ENCODE measurements at regions not wholly inside any gene's neighbourhood (a gene's known extent, or its start where the extent isn't known, plus 50 kb on each side); places are given as distances from the start of the nearest gene placed in this dataset.
"Not testable (repeated sequence)": the region's sequence is repeated elsewhere in the genome, so short reads cannot be mapped to it uniquely, and the experiment has no call there.

DNA sequence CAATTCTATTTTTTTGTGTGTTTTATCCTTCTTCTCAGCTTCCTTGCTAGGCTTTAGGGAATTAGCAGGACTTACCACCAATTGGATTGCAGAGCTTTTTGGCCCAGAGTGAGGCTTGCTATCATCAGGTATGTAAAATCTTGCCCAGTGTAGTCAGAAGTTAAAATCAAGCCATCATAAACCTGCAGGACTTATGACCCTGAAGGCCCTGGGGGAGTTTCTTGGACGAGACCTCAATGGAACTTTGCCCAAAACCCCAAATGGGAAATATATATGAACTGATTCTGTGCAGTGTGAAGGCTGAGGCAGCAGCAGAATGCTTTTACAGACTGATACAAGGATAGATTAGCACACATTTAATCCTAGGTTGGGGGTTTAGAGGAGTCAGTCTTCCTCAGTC is 287.0 kb downstream of the SH3GL2 start:
- no peak overlapping the region for H3K4me3 ChIP-seq (ENCODE audit: low read length)
- no peaks in the 10 kb centered on the region for H3K27me3 ChIP-seq (ENCODE audit: control insufficient read depth, insufficient read depth, low read length)
- H3K9me3 ChIP-seq (ENCODE audit: control insufficient read depth, low read depth, low read length): no peaks in the 10 kb centered on the region

DNA sequence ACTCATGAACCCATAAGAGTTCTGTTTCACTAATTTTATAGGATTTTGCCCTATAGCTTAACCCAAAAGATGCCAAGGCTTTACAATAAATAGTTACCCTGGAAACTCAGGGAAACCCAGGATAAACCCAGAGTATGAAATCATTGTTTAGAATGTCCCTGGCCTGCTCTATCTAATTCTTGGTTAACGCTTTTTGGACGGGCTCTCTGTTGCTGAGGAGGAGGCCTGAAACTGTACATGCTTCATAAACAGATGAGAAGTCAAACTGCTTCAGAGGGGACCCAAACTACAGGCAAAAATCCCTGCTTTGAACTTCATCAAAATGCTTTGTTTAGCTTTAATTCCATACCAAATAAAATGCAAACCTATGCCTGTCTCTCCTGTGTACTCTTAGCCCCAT is 291.9 kb downstream of the SH3GL2 start:
- no peak overlapping the region for H3K9ac ChIP-seq (ENCODE audit: low read length)
- H3K27me3 ChIP-seq (ENCODE audit: control insufficient read depth, insufficient read depth, low read length): no peaks in the 10 kb centered on the region
- no peaks in the 10 kb centered on the region for H3K4me1 ChIP-seq (ENCODE audit: control insufficient read depth, low read depth, low read length)
- H3K9me3 ChIP-seq (ENCODE audit: control insufficient read depth, low read depth, low read length): no peaks in the 10 kb centered on the region
- H3K4me3 ChIP-seq (ENCODE audit: low read length): no peak overlapping the region
- H3K36me3 ChIP-seq (ENCODE audit: control insufficient read depth, low read depth, low read length): no peaks in the 10 kb centered on the region
- H3K27ac ChIP-seq (ENCODE audit: low read length): no peak overlapping the region

More for the DNA sequence above, 287.0 kb downstream of the SH3GL2 start:
- Histone ChIP-seq H3K36me3 (ENCODE audit: control insufficient read depth, low read depth, low read length) (no peaks in the 10 kb centered on the region), H3K4me1 (ENCODE audit: control insufficient read depth, low read depth, low read length) (no peaks in the 10 kb centered on the region), H3K27ac (ENCODE audit: low read length) (no peak overlapping the region), H3K9ac (ENCODE audit: low read length) (no peak overlapping the region)

DNA sequence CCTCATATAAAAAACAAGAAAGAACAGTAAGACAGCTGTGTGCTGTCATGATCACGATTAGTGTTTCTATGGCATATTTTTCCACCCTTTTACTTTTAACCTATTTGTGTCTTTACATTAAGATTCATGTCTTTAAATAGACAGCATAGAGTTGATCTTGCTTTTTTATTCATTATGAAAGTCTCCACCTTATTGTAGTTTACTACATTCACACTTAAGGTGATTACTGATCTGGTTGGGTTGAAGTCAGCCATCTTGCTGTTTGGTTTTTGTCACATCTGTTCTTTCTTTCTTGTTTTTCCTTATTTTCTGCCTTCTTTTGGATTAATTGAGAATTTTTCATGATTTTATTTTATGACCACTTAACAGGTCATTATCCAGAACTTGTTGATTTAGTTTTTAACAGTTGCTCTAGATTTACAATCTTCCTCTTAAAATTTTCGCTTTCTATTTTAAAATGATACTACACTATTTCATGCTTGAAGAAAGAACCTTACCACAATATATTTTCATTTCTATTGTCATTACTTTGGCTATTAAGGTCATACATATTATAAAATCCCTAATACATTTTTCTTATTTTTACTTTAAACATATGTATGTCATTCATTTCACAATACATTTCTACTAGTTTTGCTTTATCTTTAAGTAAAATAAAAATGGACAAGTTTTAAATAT is 292.5 kb downstream of the SH3GL2 start:
- Histone ChIP-seq H3K27ac (ENCODE audit: low read length) (no peak overlapping the region), H3K9ac (ENCODE audit: low read length) (no peak overlapping the region), H3K9me3 (ENCODE audit: control insufficient read depth, low read depth, low read length) (no peaks in the 10 kb centered on the region), H3K4me1 (ENCODE audit: control insufficient read depth, low read depth, low read length) (no peaks in the 10 kb centered on the region), H3K27me3 (ENCODE audit: control insufficient read depth, insufficient read depth, low read length) (no peaks in the 10 kb centered on the region), H3K36me3 (ENCODE audit: control insufficient read depth, low read depth, low read length) (no peaks in the 10 kb centered on the region), H3K4me3 (ENCODE audit: low read length) (no peak overlapping the region)

DNA sequence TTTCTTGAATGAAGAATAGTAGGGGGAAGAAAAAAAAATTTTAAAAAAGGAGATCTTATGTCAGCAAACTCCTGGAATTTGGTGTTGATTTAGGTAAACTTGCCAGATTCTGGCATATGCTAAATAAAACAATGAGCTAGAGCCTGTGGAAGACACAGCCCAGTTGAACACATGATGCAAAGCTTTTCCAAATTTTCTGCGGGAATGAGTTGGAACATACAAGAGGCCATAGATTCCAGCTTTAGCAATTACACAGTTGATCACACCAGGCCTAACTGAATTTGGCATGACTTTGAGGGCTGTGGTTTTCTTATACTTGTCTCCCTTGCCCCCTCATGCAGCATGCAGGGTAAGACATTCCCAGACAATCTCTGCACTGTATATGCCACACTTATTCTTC is 297.0 kb downstream of the SH3GL2 start:
- H3K9ac ChIP-seq (ENCODE audit: low read length): no peak overlapping the region

DNA sequence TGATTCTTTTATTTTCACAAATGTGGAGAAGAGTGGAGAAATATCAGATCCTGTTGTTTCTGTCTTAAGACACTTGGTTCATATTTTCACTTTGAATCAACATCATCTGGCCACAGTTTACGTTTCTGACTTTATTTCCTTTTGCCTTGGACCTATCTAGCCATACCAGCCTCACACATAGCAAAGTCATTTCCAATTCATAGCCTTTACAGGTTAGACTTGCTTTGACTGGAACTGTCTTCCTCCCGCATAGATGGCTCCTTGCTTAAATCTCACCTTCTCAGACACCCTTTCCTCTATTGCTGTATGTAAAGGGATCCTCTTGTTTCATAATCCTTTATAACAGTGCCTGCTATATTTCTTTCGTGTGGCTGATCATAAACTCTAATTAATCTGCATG is 297.8 kb downstream of the SH3GL2 start:
- Histone ChIP-seq H3K27me3 (ENCODE audit: control insufficient read depth, insufficient read depth, low read length) (no peaks in the 10 kb centered on the region), H3K36me3 (ENCODE audit: control insufficient read depth, low read depth, low read length) (no peaks in the 10 kb centered on the region), H3K9me3 (ENCODE audit: control insufficient read depth, low read depth, low read length) (no peaks in the 10 kb centered on the region), H3K4me3 (ENCODE audit: low read length) (no peak overlapping the region), H3K9ac (ENCODE audit: low read length) (no peak overlapping the region), H3K4me1 (ENCODE audit: control insufficient read depth, low read depth, low read length) (no peaks in the 10 kb centered on the region), H3K27ac (ENCODE audit: low read length) (no peak overlapping the region)

More for the DNA sequence above, 297.0 kb downstream of the SH3GL2 start:
- Histone ChIP-seq H3K27me3 (ENCODE audit: control insufficient read depth, insufficient read depth, low read length) (no peaks in the 10 kb centered on the region), H3K27ac (ENCODE audit: low read length) (no peak overlapping the region), H3K4me1 (ENCODE audit: control insufficient read depth, low read depth, low read length) (no peaks in the 10 kb centered on the region), H3K36me3 (ENCODE audit: control insufficient read depth, low read depth, low read length) (no peaks in the 10 kb centered on the region), H3K9me3 (ENCODE audit: control insufficient read depth, low read depth, low read length) (no peaks in the 10 kb centered on the region), H3K4me3 (ENCODE audit: low read length) (no peak overlapping the region)

DNA sequence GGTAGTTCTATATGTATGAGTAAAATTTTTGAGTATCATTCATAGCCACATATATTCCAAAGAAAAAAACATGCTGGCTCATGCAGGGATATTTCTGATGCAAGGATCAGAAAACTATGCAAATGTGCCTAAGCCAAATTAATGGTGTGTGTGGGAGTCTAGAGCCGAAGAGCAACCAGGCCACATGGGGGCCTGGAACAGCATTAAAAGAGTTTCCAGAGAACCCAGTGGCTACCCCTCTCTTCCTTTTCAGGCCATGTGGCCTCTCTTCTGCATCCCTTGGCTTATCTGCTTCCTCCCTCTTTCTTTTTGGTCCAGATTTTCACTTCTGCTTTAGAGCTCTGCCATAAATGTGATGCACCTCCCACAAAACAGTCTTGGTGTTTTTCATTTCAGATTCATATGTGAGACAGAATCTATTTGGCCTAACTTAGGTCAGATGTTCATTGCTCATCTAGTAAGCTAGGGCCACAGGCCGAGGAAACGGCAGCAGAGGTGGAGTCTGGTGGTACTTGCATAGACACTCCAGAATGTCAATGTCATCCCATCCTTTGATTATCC is 300.0 kb downstream of the SH3GL2 start:
- Histone ChIP-seq H3K36me3 (ENCODE audit: control insufficient read depth, low read depth, low read length) (no peaks in the 10 kb centered on the region), H3K27ac (ENCODE audit: low read length) (no peak overlapping the region), H3K27me3 (ENCODE audit: control insufficient read depth, insufficient read depth, low read length) (no peaks in the 10 kb centered on the region), H3K9me3 (ENCODE audit: control insufficient read depth, low read depth, low read length) (no peaks in the 10 kb centered on the region), H3K4me1 (ENCODE audit: control insufficient read depth, low read depth, low read length) (no peaks in the 10 kb centered on the region), H3K4me3 (ENCODE audit: low read length) (no peak overlapping the region), H3K9ac (ENCODE audit: low read length) (no peak overlapping the region)

DNA sequence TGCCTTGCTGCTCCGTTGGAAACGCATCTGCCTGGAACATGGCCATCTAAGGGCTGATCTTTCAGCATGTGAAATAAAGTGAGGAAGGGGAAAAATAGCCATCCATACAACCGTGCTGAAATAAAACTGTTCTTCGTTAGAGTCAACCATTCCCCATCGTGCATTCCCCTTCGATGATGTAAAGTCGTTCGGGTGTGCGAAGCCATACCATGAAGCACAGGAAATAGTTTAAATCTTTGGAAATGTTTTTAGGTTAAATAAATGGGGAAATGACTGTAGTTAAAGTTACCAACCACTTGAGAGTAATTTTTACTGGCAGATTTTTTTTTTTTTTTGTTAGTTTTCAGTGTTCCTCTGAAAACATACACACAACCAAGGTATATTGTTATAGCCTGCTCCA is 302.5 kb downstream of the SH3GL2 start:
- Histone ChIP-seq H3K27ac (ENCODE audit: low read length) (no peak overlapping the region), H3K9me3 (ENCODE audit: control insufficient read depth, low read depth, low read length) (no peaks in the 10 kb centered on the region), H3K9ac (ENCODE audit: low read length) (no peak overlapping the region), H3K36me3 (ENCODE audit: control insufficient read depth, low read depth, low read length) (no peaks in the 10 kb centered on the region), H3K27me3 (ENCODE audit: control insufficient read depth, insufficient read depth, low read length) (no peaks in the 10 kb centered on the region), H3K4me1 (ENCODE audit: control insufficient read depth, low read depth, low read length) (no peaks in the 10 kb centered on the region), H3K4me3 (ENCODE audit: low read length) (no peak overlapping the region)

DNA sequence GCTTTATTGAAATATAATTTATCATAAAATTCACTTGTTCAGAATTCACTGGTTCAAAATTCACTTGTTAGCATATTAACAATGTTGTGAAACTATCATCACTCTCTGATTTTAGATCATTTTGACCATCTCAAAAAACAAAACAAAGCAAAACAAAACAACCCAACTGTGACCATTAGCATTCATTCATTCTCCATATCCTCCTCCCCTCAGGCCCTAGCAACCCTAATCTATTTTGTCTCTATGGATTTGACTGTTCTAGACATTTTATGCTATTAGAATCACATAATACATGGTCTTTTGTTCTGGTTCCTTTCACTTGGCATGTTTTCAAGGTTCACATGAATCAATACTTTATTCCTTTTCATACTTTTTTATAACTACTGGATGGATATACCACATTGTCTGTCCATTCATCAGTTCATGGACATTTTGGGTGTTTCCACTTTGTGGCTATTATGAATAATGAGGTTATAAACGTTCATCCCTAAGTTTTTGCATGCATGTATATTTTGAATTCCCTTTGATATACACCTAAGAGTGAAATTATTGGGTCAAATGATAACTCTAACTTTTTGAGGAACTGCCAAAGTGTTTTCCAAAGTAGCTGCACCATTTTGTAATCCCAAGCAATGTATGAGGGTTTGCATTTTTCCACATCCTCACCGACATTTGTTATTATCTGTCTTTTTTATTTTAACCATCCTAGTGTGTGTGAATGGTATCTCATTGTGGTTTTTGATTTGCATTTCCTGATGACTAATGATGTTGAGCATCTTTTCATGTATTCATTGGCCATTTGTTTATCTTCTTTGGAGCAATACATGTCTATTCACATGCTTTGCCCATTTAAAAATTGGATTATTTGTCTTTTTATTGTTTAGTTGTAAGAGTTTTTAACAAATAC is 304.1 kb downstream of the SH3GL2 start:
- Histone ChIP-seq H3K4me1 (ENCODE audit: control insufficient read depth, low read depth, low read length) (no peaks in the 10 kb centered on the region), H3K27ac (ENCODE audit: low read length) (no peak overlapping the region), H3K9ac (ENCODE audit: low read length) (no peak overlapping the region), H3K27me3 (ENCODE audit: control insufficient read depth, insufficient read depth, low read length) (no peaks in the 10 kb centered on the region), H3K9me3 (ENCODE audit: control insufficient read depth, low read depth, low read length) (no peaks in the 10 kb centered on the region), H3K4me3 (ENCODE audit: low read length) (no peak overlapping the region), H3K36me3 (ENCODE audit: control insufficient read depth, low read depth, low read length) (no peaks in the 10 kb centered on the region)

DNA sequence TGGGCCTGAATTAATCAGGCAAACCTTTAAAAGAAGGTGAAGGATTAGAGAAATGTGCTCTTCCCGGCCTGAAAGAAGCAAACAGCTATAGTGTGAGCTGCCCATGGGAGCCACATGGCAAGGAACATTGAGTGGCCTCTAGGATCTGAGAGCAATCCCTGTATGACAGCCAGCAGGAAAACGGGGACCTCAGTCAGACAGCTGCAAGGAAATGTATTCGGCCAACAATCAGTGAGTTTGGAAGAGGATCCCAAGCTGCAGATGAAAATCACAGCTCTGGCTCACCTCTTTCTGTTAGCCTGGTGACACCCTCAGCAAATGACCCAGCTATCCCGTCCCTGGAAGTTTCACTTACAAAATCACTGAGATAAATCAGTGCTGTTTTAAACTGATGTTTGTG is 309.2 kb downstream of the SH3GL2 start:
- no peak overlapping the region for H3K9ac ChIP-seq (ENCODE audit: low read length)
- H3K4me1 ChIP-seq (ENCODE audit: control insufficient read depth, low read depth, low read length): no peaks in the 10 kb centered on the region
- no peaks in the 10 kb centered on the region for H3K36me3 ChIP-seq (ENCODE audit: control insufficient read depth, low read depth, low read length)
- H3K27me3 ChIP-seq (ENCODE audit: control insufficient read depth, insufficient read depth, low read length): no peaks in the 10 kb centered on the region
- H3K9me3 ChIP-seq (ENCODE audit: control insufficient read depth, low read depth, low read length): no peaks in the 10 kb centered on the region
- no peak overlapping the region for H3K4me3 ChIP-seq (ENCODE audit: low read length)
- H3K27ac ChIP-seq (ENCODE audit: low read length): no peak overlapping the region

DNA sequence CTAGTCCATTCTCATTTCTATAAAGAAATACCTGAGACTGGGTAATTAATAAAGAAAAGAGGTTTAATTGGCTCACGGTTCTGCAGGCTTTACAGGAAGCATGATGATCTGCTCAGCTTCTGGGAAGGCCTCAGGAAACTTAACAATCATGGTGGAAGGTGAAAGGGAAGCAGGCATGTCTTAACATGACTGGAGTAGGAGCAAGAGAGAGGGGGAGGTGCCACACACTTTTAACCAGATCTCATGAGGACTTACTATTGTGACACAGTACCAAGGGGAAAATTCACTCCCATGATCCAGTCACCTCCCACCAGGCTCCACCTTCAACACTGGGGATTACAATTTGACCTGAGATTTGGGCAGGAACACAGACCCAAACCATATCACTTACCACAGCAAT is 310.1 kb downstream of the SH3GL2 start:
- H3K4me3 ChIP-seq (ENCODE audit: low read length); H3K27ac ChIP-seq (ENCODE audit: low read length); H3K36me3 ChIP-seq (ENCODE audit: control insufficient read depth, low read depth, low read length); H3K9ac ChIP-seq (ENCODE audit: low read length); H3K9me3 ChIP-seq (ENCODE audit: control insufficient read depth, low read depth, low read length); H3K27me3 ChIP-seq (ENCODE audit: control insufficient read depth, insufficient read depth, low read length); H3K4me1 ChIP-seq (ENCODE audit: control insufficient read depth, low read depth, low read length): not testable (repeated sequence)

DNA sequence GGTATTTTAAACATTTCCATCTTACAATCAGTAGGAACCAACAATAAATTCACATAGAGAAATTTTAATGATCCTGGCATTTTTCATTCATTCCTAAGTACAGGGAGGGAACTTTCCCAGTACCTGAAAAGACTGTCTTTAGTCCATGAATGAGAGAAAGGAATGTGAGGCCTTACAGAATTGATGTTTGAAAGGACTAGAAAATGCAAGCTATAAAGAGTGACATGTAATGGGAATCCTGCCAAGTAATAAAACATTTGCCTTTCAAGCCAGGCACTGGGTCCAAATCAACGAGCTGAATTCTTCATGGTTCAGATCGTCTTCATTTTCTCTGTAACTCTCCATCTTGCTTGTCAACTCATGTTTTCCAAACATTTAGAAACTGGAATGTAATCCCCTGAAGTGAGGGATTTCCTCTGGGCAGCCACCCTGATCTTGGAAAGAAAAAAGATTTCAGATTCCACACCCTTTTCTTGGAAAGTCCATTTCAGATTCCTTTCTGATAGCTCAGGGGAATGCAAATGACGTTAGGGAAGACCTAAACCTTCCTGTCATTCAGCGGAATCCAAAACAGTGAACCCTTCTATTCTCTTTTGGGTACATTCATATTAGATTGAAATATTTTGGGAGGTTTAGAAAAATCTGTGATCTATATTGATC is 315.8 kb downstream of the SH3GL2 start:
- Histone ChIP-seq H3K9me3 (ENCODE audit: control insufficient read depth, low read depth, low read length) (no peaks in the 10 kb centered on the region), H3K27me3 (ENCODE audit: control insufficient read depth, insufficient read depth, low read length) (no peaks in the 10 kb centered on the region), H3K9ac (ENCODE audit: low read length) (no peak overlapping the region), H3K4me1 (ENCODE audit: control insufficient read depth, low read depth, low read length) (no peaks in the 10 kb centered on the region), H3K27ac (ENCODE audit: low read length) (no peak overlapping the region), H3K36me3 (ENCODE audit: control insufficient read depth, low read depth, low read length) (no peaks in the 10 kb centered on the region), H3K4me3 (ENCODE audit: low read length) (no peak overlapping the region)
